ENCODE measurements at regions not wholly inside any gene's neighbourhood (a gene's known extent, or its start where the extent isn't known, plus 50 kb on each side); places are given as distances from the start of the nearest gene placed in this dataset.

GRCh38 chr6:80457439-80457933 is 351.0 kb downstream of the BCKDHB start:
- TF ChIP-seq CBX5 (IDR thresholded peaks at IDR 0.05; ENCODE audit: low read depth) = no peak
- TF ChIP-seq NFIC (IDR thresholded peaks at IDR 0.05; ENCODE audit: low read depth, low read length) = no peak
- TF ChIP-seq TCF7 (IDR thresholded peaks at IDR 0.05; ENCODE audit: borderline replicate concordance) = no peak
- no peak for TF ChIP-seq MAX (IDR thresholded peaks at IDR 0.05; ENCODE audit: low read depth, low read length)
- no peak for TF ChIP-seq CTCF (IDR thresholded peaks at IDR 0.05 in 2 of 3, conservative IDR thresholded peaks at IDR 0.05 in 1 of 3; ENCODE audit: control insufficient read depth in 2 of 3, extremely low read depth in 1 of 3, insufficient read depth in 1 of 3, low read depth in 3 of 3, low read length in 3 of 3)
- TF ChIP-seq E4F1 (IDR thresholded peaks at IDR 0.05; ENCODE audit: borderline replicate concordance, partially characterized antibody) = no peak
- no peak for TF ChIP-seq CREB1 (IDR thresholded peaks at IDR 0.05; ENCODE audit: low read depth)
